Naive B cell (primary cell): ENCODE measurements at regions not wholly inside any gene's neighbourhood (a gene's known extent, or its start where the extent isn't known, plus 50 kb on each side); places are given as distances from the start of the nearest gene placed in this dataset.

Source experiments
- ATAC-seq, 2 donors: fragments of 150-1000 bp; cut with Tn5 transposase; 2 replicates each; pipeline ENCODE4 v1.10.0; 2021; ENCODE audit warnings: low read depth in 2 of 2, mild to moderate bottlenecking in 2 of 2, moderate library complexity in 2 of 2
- DNase-seq: peaks from one replicate; pipeline ENCODE4 v3.0.0; 2022
- H3K27ac Mint-ChIP-seq, 6 donors: one replicate each; pipeline ENCODE4 v1.8.0; 2020 to 2022; ENCODE audit warnings: mild to moderate bottlenecking in 6 of 6, mixed read lengths in 6 of 6, moderate library complexity in 5 of 6, inconsistent platforms in 2 of 6
- H3K27me3 Mint-ChIP-seq, 3 donors: one replicate each; pipeline ENCODE4 v1.8.0; 2021 to 2022; ENCODE audit warnings: mixed read lengths in 3 of 3, mild to moderate bottlenecking in 1 of 3
- H3K36me3 Mint-ChIP-seq, 2 donors: one replicate each; pipeline ENCODE4 v1.8.0; 2020 to 2022; ENCODE audit warnings: mixed read lengths in 2 of 2, inconsistent platforms in 1 of 2, mild to moderate bottlenecking in 1 of 2
- H3K4me1 Mint-ChIP-seq, 3 donors: one replicate each; pipeline ENCODE4 v1.8.0; 2020 to 2022; ENCODE audit warnings: mixed read lengths in 3 of 3, inconsistent platforms in 1 of 3, mild to moderate bottlenecking in 1 of 3, moderate library complexity in 1 of 3
- H3K4me3 Mint-ChIP-seq, 8 donors: one replicate each; pipeline ENCODE4 v1.8.0; 2020 to 2022; ENCODE audit warnings: mild to moderate bottlenecking in 8 of 8, mixed read lengths in 8 of 8, moderate library complexity in 8 of 8, inconsistent platforms in 2 of 8
- H3K9me3 Mint-ChIP-seq, 7 donors: one replicate each; pipeline ENCODE4 v1.8.0; 2020 to 2022; ENCODE audit warnings: mixed read lengths in 7 of 7, mild to moderate bottlenecking in 5 of 7, inconsistent platforms in 2 of 7, moderate library complexity in 1 of 7

- Mint-ChIP-seq H3K4me1 (no peaks in the 10 kb centered on the region), H3K27me3 (peaks cover 0 to 5% (median 0%) of the 10 kb centered on the region in 3 donors), H3K36me3 (no peaks in the 10 kb centered on the region), H3K4me3 (no peak overlapping the region), H3K9me3 (no peaks in the 10 kb centered on the region), H3K27ac (no peak overlapping the region)
- ATAC-seq (no peak), DNase-seq (no peak)
Measured at GRCh38 chr3:160126761-160127160, 98.5 kb upstream of the C3orf80 start.

- no peaks in the 10 kb centered on the region for H3K4me1 Mint-ChIP-seq
- no peak overlapping the region for H3K4me3 Mint-ChIP-seq
- ATAC-seq: no peak
- no peak for DNase-seq
- no peaks in the 10 kb centered on the region for H3K36me3 Mint-ChIP-seq
- H3K27ac Mint-ChIP-seq: no peak overlapping the region
- no peaks in the 10 kb centered on the region for H3K9me3 Mint-ChIP-seq
- peaks cover 0 to 5% (median 0%) of the 10 kb centered on the region in 3 donors for H3K27me3 Mint-ChIP-seq
Measured at GRCh38 chr3:160127308-160127707, 97.9 kb upstream of the C3orf80 start.

- Mint-ChIP-seq H3K27ac (no peak overlapping the region), H3K4me1 (no peaks in the 10 kb centered on the region), H3K36me3 (no peaks in the 10 kb centered on the region), H3K4me3 (no peak overlapping the region), H3K27me3 (peaks cover 0 to 5% (median 0%) of the 10 kb centered on the region in 3 donors), H3K9me3 (no peaks in the 10 kb centered on the region)
- ATAC-seq (no peak), DNase-seq (no peak)
Measured at GRCh38 chr3:160128056-160128455, 97.2 kb upstream of the C3orf80 start.

- no peak for DNase-seq
- Mint-ChIP-seq H3K27me3 (peaks cover 0 to 5% (median 0%) of the 10 kb centered on the region in 3 donors), H3K27ac (no peak overlapping the region), H3K9me3 (no peaks in the 10 kb centered on the region), H3K36me3 (no peaks in the 10 kb centered on the region), H3K4me1 (no peaks in the 10 kb centered on the region), H3K4me3 (no peak overlapping the region)
- ATAC-seq: no peak
Measured at GRCh38 chr3:160129459-160130061, 95.7 kb upstream of the C3orf80 start.

- H3K36me3 Mint-ChIP-seq: no peaks in the 10 kb centered on the region
- ATAC-seq: no peak
- H3K4me3 Mint-ChIP-seq: no peak overlapping the region
- no peaks in the 10 kb centered on the region for H3K4me1 Mint-ChIP-seq
- DNase-seq: no peak
- H3K27ac Mint-ChIP-seq: peak overlapping the region in 1 of 6 donors; percentile 90
- H3K27me3 Mint-ChIP-seq: peaks cover 0 to 5% (median 0%) of the 10 kb centered on the region in 3 donors
- no peaks in the 10 kb centered on the region for H3K9me3 Mint-ChIP-seq
Measured at GRCh38 chr3:160130071-160130470, 95.2 kb upstream of the C3orf80 start.

GRCh38 chr3:160130950-160131349 is 94.3 kb upstream of the C3orf80 start:
- H3K27me3 Mint-ChIP-seq: peaks cover 0 to 2% (median 0%) of the 10 kb centered on the region in 3 donors

GRCh38 chr3:160132226-160132625 is 93.0 kb upstream of the C3orf80 start:
- ATAC-seq (no peak), DNase-seq (no peak)
- Mint-ChIP-seq H3K9me3 (no peaks in the 10 kb centered on the region), H3K27ac (no peak overlapping the region), H3K4me3 (no peak overlapping the region), H3K36me3 (no peaks in the 10 kb centered on the region), H3K4me1 (peaks cover 6 to 12% (median 7%) of the 10 kb centered on the region in 3 donors), H3K27me3 (no peaks in the 10 kb centered on the region)

More at GRCh38 chr3:160130950-160131349, 94.3 kb upstream of the C3orf80 start:
- Mint-ChIP-seq H3K36me3 (no peaks in the 10 kb centered on the region), H3K27ac (peak overlapping the region in 1 of 6 donors; percentile 24), H3K9me3 (no peaks in the 10 kb centered on the region), H3K4me1 (peaks cover 0 to 4% (median 0%) of the 10 kb centered on the region in 3 donors), H3K4me3 (no peak overlapping the region)
- ATAC-seq: no peak
- DNase-seq: no peak

GRCh38 chr3:160133757-160134156 is 91.5 kb upstream of the C3orf80 start:
- no peak overlapping the region for H3K4me3 Mint-ChIP-seq
- DNase-seq: no peak
- H3K36me3 Mint-ChIP-seq: no peaks in the 10 kb centered on the region
- no peak for ATAC-seq
- no peak overlapping the region for H3K27ac Mint-ChIP-seq
- H3K27me3 Mint-ChIP-seq: no peaks in the 10 kb centered on the region
- no peaks in the 10 kb centered on the region for H3K9me3 Mint-ChIP-seq
- peaks cover 6 to 12% (median 7%) of the 10 kb centered on the region in 3 donors for H3K4me1 Mint-ChIP-seq

- DNase-seq (no peak), ATAC-seq (no peak)
- Mint-ChIP-seq H3K27ac (no peak overlapping the region), H3K36me3 (no peaks in the 10 kb centered on the region), H3K4me1 (peaks cover 6 to 12% (median 7%) of the 10 kb centered on the region in 3 donors), H3K4me3 (no peak overlapping the region), H3K27me3 (no peaks in the 10 kb centered on the region), H3K9me3 (no peaks in the 10 kb centered on the region)
Measured at GRCh38 chr3:160134454-160134853, 90.8 kb upstream of the C3orf80 start.

- no peaks in the 10 kb centered on the region for H3K9me3 Mint-ChIP-seq
- no peak overlapping the region for H3K4me3 Mint-ChIP-seq
- peaks cover 6 to 12% (median 7%) of the 10 kb centered on the region in 3 donors for H3K4me1 Mint-ChIP-seq
- DNase-seq: no peak
- ATAC-seq: no peak
- H3K36me3 Mint-ChIP-seq: no peaks in the 10 kb centered on the region
- no peaks in the 10 kb centered on the region for H3K27me3 Mint-ChIP-seq
- no peak overlapping the region for H3K27ac Mint-ChIP-seq
Measured at GRCh38 chr3:160134964-160135363, 90.3 kb upstream of the C3orf80 start.

- Mint-ChIP-seq H3K27me3 (no peaks in the 10 kb centered on the region), H3K4me1 (peaks cover 6 to 12% (median 7%) of the 10 kb centered on the region in 3 donors), H3K4me3 (no peak overlapping the region), H3K36me3 (no peaks in the 10 kb centered on the region), H3K9me3 (no peaks in the 10 kb centered on the region), H3K27ac (peak overlapping the region in 1 of 6 donors; percentile 33)
- no peak for ATAC-seq
- DNase-seq: no peak
Measured at GRCh38 chr3:160135851-160136250, 89.4 kb upstream of the C3orf80 start.

- Mint-ChIP-seq H3K4me1 (peaks cover 6 to 12% (median 7%) of the 10 kb centered on the region in 3 donors), H3K4me3 (peak overlapping the region in 1 of 8 donors; percentile 48), H3K36me3 (no peaks in the 10 kb centered on the region), H3K9me3 (no peaks in the 10 kb centered on the region), H3K27me3 (no peaks in the 10 kb centered on the region), H3K27ac (peak overlapping the region in 2 of 6 donors; percentile 2 to 26)
- no peak for DNase-seq
- ATAC-seq: peak in 1 of 2 donors; percentile 63
Measured at GRCh38 chr3:160136421-160136820, 88.8 kb upstream of the C3orf80 start.

GRCh38 chr3:160139291-160139690 is 85.9 kb upstream of the C3orf80 start:
- Mint-ChIP-seq H3K27ac (no peak overlapping the region), H3K9me3 (peaks cover 7 to 13% (median 10%) of the 10 kb centered on the region in 7 donors), H3K4me1 (peaks cover 6 to 12% (median 7%) of the 10 kb centered on the region in 3 donors), H3K4me3 (no peak overlapping the region), H3K36me3 (peaks cover 7 to 16% of the 10 kb centered on the region in 2 donors), H3K27me3 (no peaks in the 10 kb centered on the region)
- DNase-seq (no peak), ATAC-seq (no peak)

GRCh38 chr3:160140756-160141155 is 84.5 kb upstream of the C3orf80 start:
- no peak overlapping the region for H3K27ac Mint-ChIP-seq

More at GRCh38 chr3:160140756-160141155, 84.5 kb upstream of the C3orf80 start:
- ATAC-seq (no peak), DNase-seq (no peak)
- peaks cover 7 to 16% of the 10 kb centered on the region in 2 donors for H3K36me3 Mint-ChIP-seq
- H3K9me3 Mint-ChIP-seq: peaks cover 7 to 13% (median 10%) of the 10 kb centered on the region in 7 donors
- H3K27me3 Mint-ChIP-seq: no peaks in the 10 kb centered on the region
- H3K4me1 Mint-ChIP-seq: peaks cover 6 to 10% (median 7%) of the 10 kb centered on the region in 3 donors
- H3K4me3 Mint-ChIP-seq: no peak overlapping the region
